HCT116 (cell line): ENCODE measurements at regions not wholly inside any gene's neighbourhood (a gene's known extent, or its start where the extent isn't known, plus 50 kb on each side); places are given as distances from the start of the nearest gene placed in this dataset.

Experiments used
- ATAC-seq: fragments of 200-7000 bp; cut with Tn5 transposase; 2 replicates; pipeline ENCODE4 v1.9.1; 2020; ENCODE audit warnings: mild to moderate bottlenecking, moderate library complexity
- BruUV-seq: library from RNA; stranded (reverse); fragments of 400-500 nt; replicated peaks from 2 replicates; lab custom pipeline; 2021; lab: Mats Ljungman, UMichigan
- CTCF ChIA-PET: fragments of 300-600 bp; sonication (Branson Sonifier 250); formaldehyde crosslinking; loops from one replicate; lab custom pipeline; 2021; ENCODE audit warnings: antibody characterized with exemption; lab: Charles Lee
- POLR2A ChIA-PET: fragments of 300-600, 350-600 bp; sonication (Branson Sonifier 250); formaldehyde crosslinking; loops from one replicate; lab custom pipeline; 2021; ENCODE audit warnings: antibody characterized with exemption; lab: Charles Lee
- RAD21 ChIA-PET, 2 experiments: fragments of 300-600 bp; sonication (Branson Sonifier 250); formaldehyde crosslinking; loops; one replicate each; lab custom pipeline; 2023; ENCODE audit warnings: low total read pairs in 2 of 2; ENCODE audit not compliant: uncharacterized antibody in 2 of 2, unreplicated experiment in 2 of 2, low non-redundant PET in 1 of 2; lab: Charles Lee
- DNase-seq: peaks from one replicate; pipeline ENCODE4 v3.0.0-alpha.2; 2010; ENCODE audit warnings: low read depth, low spot score
- H2AFZ ChIP-seq: fragments of 200-600 bp; shearing (Covaris generic), sonication (generic); 2 replicates; pipeline ENCODE4 v1.6.1; 2017; ENCODE audit warnings: low read depth, mixed run types, mixed read lengths, antibody characterized with exemption, low read length; ENCODE audit not compliant: poor library complexity, severe bottlenecking
- H3K27ac ChIP-seq: 2 replicates; pipeline ENCODE4 v1.5.1; 2012; ENCODE audit warnings: low read depth, low read length
- H3K27me3 ChIP-seq: fragments of 200-600 bp; sonication (generic); 2 replicates; pipeline ENCODE4 v1.6.1; 2016; ENCODE audit warnings: mixed run types, low read length, mixed read lengths; ENCODE audit not compliant: insufficient read depth
- H3K36me3 ChIP-seq, 2 experiments: fragments of 200-500 bp in 1 of 2; fragments of 200-600 bp in 1 of 2; sonication (Bioruptor generic) in 1 of 2; sonication (generic) in 1 of 2; 2 replicates each; pipeline versions ENCODE4 v1.5.1 to v1.6.1; 2014 to 2016; ENCODE audit warnings: low read length in 2 of 2, inconsistent platforms in 1 of 2, mixed read lengths in 1 of 2, mixed run types in 1 of 2; ENCODE audit not compliant: insufficient read depth in 2 of 2, control insufficient read depth in 1 of 2
- H3K4me1 ChIP-seq, 2 experiments: fragments of 200-600 bp in 1 of 2; sonication (generic) in 1 of 2; 2 replicates each; pipeline versions ENCODE4 v1.5.1 to v1.6.1; 2012 to 2017; ENCODE audit warnings: low read length in 2 of 2, inconsistent platforms in 1 of 2, mild to moderate bottlenecking in 1 of 2, mixed read lengths in 1 of 2, mixed run types in 1 of 2, moderate library complexity in 1 of 2; ENCODE audit not compliant: insufficient read depth in 2 of 2, control insufficient read depth in 1 of 2
- H3K4me2 ChIP-seq: fragments of 200-600 bp; sonication (generic); 2 replicates; pipeline ENCODE4 v1.6.1; 2017; ENCODE audit warnings: mixed run types, low read length, mixed read lengths
- H3K4me3 ChIP-seq, 2 experiments: fragments of 200-600 bp in 1 of 2; sonication (generic) in 1 of 2; replicated peaks in 1 of 2; 2 replicates each; pipeline ENCODE4 v1.5.1; 2011 to 2016; ENCODE audit warnings: low read length in 2 of 2, control low read depth in 1 of 2, low read depth in 1 of 2, mild to moderate bottlenecking in 1 of 2, mixed read lengths in 1 of 2, mixed run types in 1 of 2
- H3K79me2 ChIP-seq: fragments of 200-600 bp; sonication (generic); 2 replicates; pipeline ENCODE4 v1.6.1; 2017; ENCODE audit warnings: mild to moderate bottlenecking, mixed run types, low read length, moderate library complexity, mixed read lengths; ENCODE audit not compliant: insufficient read depth
- H3K9ac ChIP-seq: fragments of 200-600 bp; sonication (generic); 2 replicates; pipeline ENCODE4 v1.6.1; 2016; ENCODE audit warnings: low read length, mixed read lengths
- H3K9me2 ChIP-seq: fragments of 200-600 bp; sonication (generic), shearing (Covaris generic); 2 replicates; pipeline ENCODE4 v1.6.1; 2017; ENCODE audit warnings: mixed run types, mild to moderate bottlenecking, moderate library complexity; ENCODE audit not compliant: insufficient read depth
- H3K9me3 ChIP-seq, 2 experiments: fragments of 200-500 bp in 1 of 2; fragments of 200-600 bp in 1 of 2; sonication (Bioruptor generic) in 1 of 2; sonication (generic) in 1 of 2; 2 replicates each; pipeline ENCODE4 v1.6.1; 2014 to 2017; ENCODE audit warnings: low read length in 2 of 2, mixed read lengths in 2 of 2, inconsistent platforms in 1 of 2, low read depth in 1 of 2, mild to moderate bottlenecking in 1 of 2, mixed run types in 1 of 2, moderate library complexity in 1 of 2; ENCODE audit not compliant: control insufficient read depth in 1 of 2, insufficient read depth in 1 of 2
- H4K20me1 ChIP-seq: fragments of 200-600 bp; sonication (generic), shearing (Covaris generic); 2 replicates; pipeline ENCODE4 v1.6.1; 2017; ENCODE audit warnings: mixed run types, mild to moderate bottlenecking, moderate library complexity; ENCODE audit not compliant: insufficient read depth
- ATF3 ChIP-seq: IDR thresholded peaks from 2 replicates; pipeline ENCODE4 v1.6.1; 2012
- CBX3 ChIP-seq: IDR thresholded peaks from 2 replicates; pipeline ENCODE4 v1.6.1; 2012; ENCODE audit warnings: low read depth
- CEBPB ChIP-seq: IDR thresholded peaks from 2 replicates; pipeline ENCODE4 v1.6.1; 2012; ENCODE audit warnings: low read depth
- CTCF ChIP-seq, 3 experiments: fragments of 200-600 bp in 1 of 3; sonication (generic) in 1 of 3; IDR thresholded peaks in 2 of 3; conservative IDR thresholded peaks in 1 of 3; 2 replicates each; pipeline ENCODE4 v1.5.1; 2012 to 2017; ENCODE audit warnings: low read depth in 2 of 3, low read length in 2 of 3, antibody characterized with exemption in 1 of 3, borderline replicate concordance in 1 of 3, control low read depth in 1 of 3, mild to moderate bottlenecking in 1 of 3, mixed read lengths in 1 of 3, mixed run types in 1 of 3, moderate library complexity in 1 of 3; ENCODE audit not compliant: insufficient read depth in 1 of 3
- EGR1 ChIP-seq: IDR thresholded peaks from 2 replicates; pipeline ENCODE4 v1.6.1; 2012; ENCODE audit warnings: low read depth
- ELF1 ChIP-seq: IDR thresholded peaks from 2 replicates; pipeline ENCODE4 v1.6.1; 2012; ENCODE audit warnings: low read depth, borderline replicate concordance
- EZH2 ChIP-seq: fragments of 200-600 bp; sonication (generic); IDR thresholded peaks from 2 replicates; pipeline ENCODE4 v1.6.1; 2017; ENCODE audit warnings: antibody characterized with exemption, mixed run types
- EZH2phosphoT487 ChIP-seq: fragments of 200-600 bp; IDR thresholded peaks from 2 replicates; pipeline ENCODE4 v1.6.1; 2018; ENCODE audit warnings: antibody characterized with exemption, borderline replicate concordance
- JUND ChIP-seq: IDR thresholded peaks from 2 replicates; pipeline ENCODE4 v1.6.1; 2012
- MAX ChIP-seq: IDR thresholded peaks from 2 replicates; pipeline ENCODE4 v1.6.1; 2012
- POLR2A ChIP-seq: IDR thresholded peaks from 2 replicates; pipeline ENCODE4 v1.7.0; 2011; ENCODE audit warnings: borderline replicate concordance; ENCODE audit not compliant: insufficient read depth, insufficient read length; ENCODE audit errors: extremely low read depth
- POLR2AphosphoS5 ChIP-seq: IDR thresholded peaks from 2 replicates; pipeline ENCODE4 v1.6.1; 2011; ENCODE audit warnings: mild to moderate bottlenecking, low read depth, low read length, moderate library complexity
- RAD21 ChIP-seq: IDR thresholded peaks from 2 replicates; pipeline ENCODE4 v1.6.1; 2012; ENCODE audit warnings: low read depth, mild to moderate bottlenecking
- SIN3A ChIP-seq: IDR thresholded peaks from 2 replicates; pipeline ENCODE4 v1.6.1; 2012; ENCODE audit warnings: low read depth
- TCF7L2 ChIP-seq: IDR thresholded peaks from 2 replicates; pipeline ENCODE4 v1.7.0; 2011; ENCODE audit warnings: borderline replicate concordance, inconsistent platforms; ENCODE audit not compliant: insufficient read depth, insufficient read length; ENCODE audit errors: extremely low read depth
- YY1 ChIP-seq: IDR thresholded peaks from 2 replicates; pipeline ENCODE4 v1.6.1; 2011; ENCODE audit warnings: low read length, low read depth, moderate library complexity, mild to moderate bottlenecking; ENCODE audit not compliant: insufficient replicate concordance; ENCODE audit errors: extremely low read depth
- ZFX ChIP-seq: fragments of 450-650 bp; IDR thresholded peaks from 2 replicates; pipeline ENCODE4 v1.6.1; 2017
- ZNF274 ChIP-seq: fragments of 200-500 bp; sonication (Bioruptor generic); IDR thresholded peaks from 2 replicates; pipeline ENCODE4 v1.6.1; 2014; ENCODE audit warnings: mild to moderate bottlenecking, low read depth, low read length, inconsistent platforms
- intact Hi-C: fragments of 100-400 bp; cut with micrococcal nuclease; formaldehyde crosslinking; loops from 2 replicates; pipeline ENCODE4 v1.10.0; 2022
- TF ChIP-seq, protein P1 (sequence below): IDR thresholded peaks from 2 replicates; pipeline ENCODE4 v1.6.1; 2012; ENCODE audit warnings: low read depth
- TF ChIP-seq, protein P2 (sequence below): IDR thresholded peaks from 2 replicates; pipeline ENCODE4 v1.6.1; 2011; ENCODE audit warnings: mild to moderate bottlenecking, low read length, moderate library complexity; ENCODE audit not compliant: insufficient replicate concordance; ENCODE audit errors: extremely low read depth

GRCh38 chr13:110030394-110030928 is 244.1 kb upstream of the IRS2 start:
- no peak for DNase-seq
- H2AFZ ChIP-seq = no peak overlapping the region
- ChIA-PET CTCF (no interaction called here), POLR2A (no interaction called here), RAD21 (no interaction called here)
- H3K79me2 ChIP-seq = no peaks in the 10 kb centered on the region
- intact Hi-C loops = no loop called here
- H3K27ac ChIP-seq = no peak overlapping the region
- H3K4me2 ChIP-seq = no peak overlapping the region
- no peaks in the 10 kb centered on the region for H4K20me1 ChIP-seq
- H3K9ac ChIP-seq = no peak overlapping the region
- H3K4me1 ChIP-seq = no peaks in the 10 kb centered on the region
- TF ChIP-seq, protein P1, sequence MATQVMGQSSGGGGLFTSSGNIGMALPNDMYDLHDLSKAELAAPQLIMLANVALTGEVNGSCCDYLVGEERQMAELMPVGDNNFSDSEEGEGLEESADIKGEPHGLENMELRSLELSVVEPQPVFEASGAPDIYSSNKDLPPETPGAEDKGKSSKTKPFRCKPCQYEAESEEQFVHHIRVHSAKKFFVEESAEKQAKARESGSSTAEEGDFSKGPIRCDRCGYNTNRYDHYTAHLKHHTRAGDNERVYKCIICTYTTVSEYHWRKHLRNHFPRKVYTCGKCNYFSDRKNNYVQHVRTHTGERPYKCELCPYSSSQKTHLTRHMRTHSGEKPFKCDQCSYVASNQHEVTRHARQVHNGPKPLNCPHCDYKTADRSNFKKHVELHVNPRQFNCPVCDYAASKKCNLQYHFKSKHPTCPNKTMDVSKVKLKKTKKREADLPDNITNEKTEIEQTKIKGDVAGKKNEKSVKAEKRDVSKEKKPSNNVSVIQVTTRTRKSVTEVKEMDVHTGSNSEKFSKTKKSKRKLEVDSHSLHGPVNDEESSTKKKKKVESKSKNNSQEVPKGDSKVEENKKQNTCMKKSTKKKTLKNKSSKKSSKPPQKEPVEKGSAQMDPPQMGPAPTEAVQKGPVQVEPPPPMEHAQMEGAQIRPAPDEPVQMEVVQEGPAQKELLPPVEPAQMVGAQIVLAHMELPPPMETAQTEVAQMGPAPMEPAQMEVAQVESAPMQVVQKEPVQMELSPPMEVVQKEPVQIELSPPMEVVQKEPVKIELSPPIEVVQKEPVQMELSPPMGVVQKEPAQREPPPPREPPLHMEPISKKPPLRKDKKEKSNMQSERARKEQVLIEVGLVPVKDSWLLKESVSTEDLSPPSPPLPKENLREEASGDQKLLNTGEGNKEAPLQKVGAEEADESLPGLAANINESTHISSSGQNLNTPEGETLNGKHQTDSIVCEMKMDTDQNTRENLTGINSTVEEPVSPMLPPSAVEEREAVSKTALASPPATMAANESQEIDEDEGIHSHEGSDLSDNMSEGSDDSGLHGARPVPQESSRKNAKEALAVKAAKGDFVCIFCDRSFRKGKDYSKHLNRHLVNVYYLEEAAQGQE = no peak
- TF ChIP-seq SIN3A (no peak), YY1 (no peak), ZNF274 (no peak), POLR2A (no peak), ZFX (no peak), POLR2AphosphoS5 (no peak), JUND (no peak), EZH2phosphoT487 (no peak), MAX (no peak), TCF7L2 (no peak), RAD21 (no peak), CBX3 (no peak), CEBPB (no peak), ELF1 (no peak), EGR1 (no peak), CTCF (IDR thresholded peaks at IDR 0.05 in 2 of 3, conservative IDR thresholded peaks at IDR 0.05 in 1 of 3; ENCODE audit: borderline replicate concordance in 1 of 3, insufficient read depth in 1 of 3, low read depth in 2 of 3, low read length in 2 of 3) (no peak), EZH2 (no peak), ATF3 (no peak)
- TF ChIP-seq, protein P2, sequence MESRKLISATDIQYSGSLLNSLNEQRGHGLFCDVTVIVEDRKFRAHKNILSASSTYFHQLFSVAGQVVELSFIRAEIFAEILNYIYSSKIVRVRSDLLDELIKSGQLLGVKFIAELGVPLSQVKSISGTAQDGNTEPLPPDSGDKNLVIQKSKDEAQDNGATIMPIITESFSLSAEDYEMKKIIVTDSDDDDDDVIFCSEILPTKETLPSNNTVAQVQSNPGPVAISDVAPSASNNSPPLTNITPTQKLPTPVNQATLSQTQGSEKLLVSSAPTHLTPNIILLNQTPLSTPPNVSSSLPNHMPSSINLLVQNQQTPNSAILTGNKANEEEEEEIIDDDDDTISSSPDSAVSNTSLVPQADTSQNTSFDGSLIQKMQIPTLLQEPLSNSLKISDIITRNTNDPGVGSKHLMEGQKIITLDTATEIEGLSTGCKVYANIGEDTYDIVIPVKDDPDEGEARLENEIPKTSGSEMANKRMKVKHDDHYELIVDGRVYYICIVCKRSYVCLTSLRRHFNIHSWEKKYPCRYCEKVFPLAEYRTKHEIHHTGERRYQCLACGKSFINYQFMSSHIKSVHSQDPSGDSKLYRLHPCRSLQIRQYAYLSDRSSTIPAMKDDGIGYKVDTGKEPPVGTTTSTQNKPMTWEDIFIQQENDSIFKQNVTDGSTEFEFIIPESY = no peak
- no peak for ATAC-seq
- H3K27me3 ChIP-seq = no peaks in the 10 kb centered on the region
- no TSS peak for BruUV-seq
- no peaks in the 10 kb centered on the region for H3K9me3 ChIP-seq
- no peak overlapping the region for H3K4me3 ChIP-seq
- H3K36me3 ChIP-seq = no peaks in the 10 kb centered on the region
- no peaks in the 10 kb centered on the region for H3K9me2 ChIP-seq
